A673 (cell line): ENCODE measurements at regions not wholly inside any gene's neighbourhood (a gene's known extent, or its start where the extent isn't known, plus 50 kb on each side); places are given as distances from the start of the nearest gene placed in this dataset.
A peak's percentile ranks its signal among the peaks of the same experiment; 100 is the strongest.
"Not testable (repeated sequence)": the region's sequence is repeated elsewhere in the genome, so short reads cannot be mapped to it uniquely, and the experiment has no call there.

Source experiments
- BruUV-seq: library from RNA; stranded (reverse); fragments of 400-500 nt; replicated peaks from 2 replicates; lab custom pipeline; 2021; lab: Mats Ljungman, UMichigan
- CTCF ChIA-PET: fragments of 300-600 bp; sonication (Branson Sonifier 250); formaldehyde crosslinking; loops from one replicate; lab custom pipeline; 2022; ENCODE audit warnings: antibody characterized with exemption; lab: Charles Lee
- POLR2A ChIA-PET: fragments of 300-600 bp; sonication (Branson Sonifier 250); formaldehyde crosslinking; loops from one replicate; lab custom pipeline; 2022; ENCODE audit warnings: antibody characterized with exemption; ENCODE audit not compliant: low non-redundant PET; lab: Charles Lee
- DNase-seq: peaks from one replicate; pipeline ENCODE4 v3.0.0-alpha.2; 2015; ENCODE audit warnings: low spot score
- H3K27ac ChIP-seq: fragments of 200-600 bp; sonication (generic); 2 replicates; pipeline ENCODE4 v1.5.1; 2016; ENCODE audit warnings: mixed run types, low read depth, mild to moderate bottlenecking, mixed read lengths, antibody characterized with exemption, low read length; ENCODE audit not compliant: poor library complexity, severe bottlenecking
- H3K27me3 ChIP-seq: fragments of 200-600 bp; sonication (generic); replicated peaks from 2 replicates; pipeline ENCODE4 v1.6.1; 2017; ENCODE audit warnings: mixed run types, low read depth, mild to moderate bottlenecking, mixed read lengths, antibody characterized with exemption, low read length; ENCODE audit not compliant: insufficient read depth, poor library complexity
- H3K36me3 ChIP-seq: fragments of 200-600 bp; sonication (generic); 2 replicates; pipeline ENCODE4 v1.6.1; 2016; ENCODE audit warnings: mixed run types, mild to moderate bottlenecking, mixed read lengths, antibody characterized with exemption, low read length; ENCODE audit not compliant: insufficient read depth, poor library complexity, severe bottlenecking
- H3K4me1 ChIP-seq: fragments of 200-600 bp; sonication (generic); 2 replicates; pipeline ENCODE4 v1.6.1; 2017; ENCODE audit warnings: mixed run types, mild to moderate bottlenecking, mixed read lengths, antibody characterized with exemption, low read length; ENCODE audit not compliant: insufficient read depth, poor library complexity, severe bottlenecking
- H3K4me3 ChIP-seq: fragments of 200-600 bp; sonication (generic); 2 replicates; pipeline ENCODE4 v1.5.1; 2016; ENCODE audit warnings: low read depth, mixed run types, mild to moderate bottlenecking, mixed read lengths, low read length; ENCODE audit not compliant: poor library complexity, severe bottlenecking
- H3K9me3 ChIP-seq: fragments of 200-600 bp; sonication (generic); 2 replicates; pipeline ENCODE4 v1.6.1; 2016; ENCODE audit warnings: mixed run types, low read depth, mild to moderate bottlenecking, mixed read lengths, antibody characterized with exemption, low read length; ENCODE audit not compliant: poor library complexity, severe bottlenecking
- CTCF ChIP-seq: fragments of 300-800, 200-600 bp; sonication (generic); conservative IDR thresholded peaks from 2 replicates; pipeline ENCODE4 v1.5.1; 2017; ENCODE audit warnings: low read depth, mild to moderate bottlenecking, antibody characterized with exemption, low read length, moderate library complexity, mixed read lengths
- EZH2 ChIP-seq: fragments of 200-600 bp; sonication (generic); IDR thresholded peaks from 2 replicates; pipeline ENCODE4 v1.6.1; 2017; ENCODE audit warnings: borderline replicate concordance, low read depth, mild to moderate bottlenecking, mixed read lengths, antibody characterized with exemption, low read length; ENCODE audit not compliant: poor library complexity, severe bottlenecking
- intact Hi-C: fragments of 100-400 bp; cut with micrococcal nuclease; formaldehyde crosslinking; loops from one replicate; pipeline ENCODE4 v1.10.0; 2022; ENCODE audit not compliant: unreplicated experiment

- ChIA-PET POLR2A (no interaction called here), CTCF (no interaction called here)
- peak; percentile 82 for DNase-seq
- Histone ChIP-seq H3K4me3 (peak overlapping the region; percentile 29), H3K4me1 (peaks cover 40% of the 10 kb centered on the region), H3K36me3 (no peaks in the 10 kb centered on the region), H3K9me3 (no peaks in the 10 kb centered on the region), H3K27me3 (no peaks in the 10 kb centered on the region), H3K27ac (peak overlapping the region; percentile 79)
- BruUV-seq: no TSS peak
- intact Hi-C loops: no loop called here
- TF ChIP-seq EZH2 (no peak), CTCF (no peak)
Measured at GRCh38 chr15:38130740-38131498, 121.7 kb upstream of the SPRED1 start.

GRCh38 chr15:38134252-38134651 is 118.4 kb upstream of the SPRED1 start:
- no peak overlapping the region for H3K4me3 ChIP-seq
- no TSS peak for BruUV-seq
- intact Hi-C loops: no loop called here
- TF ChIP-seq CTCF (no peak), EZH2 (no peak)
- H3K36me3 ChIP-seq: no peaks in the 10 kb centered on the region
- CTCF ChIA-PET: no interaction called here
- POLR2A ChIA-PET: no interaction called here
- DNase-seq: no peak
- H3K27me3 ChIP-seq: no peaks in the 10 kb centered on the region
- peaks cover 22% of the 10 kb centered on the region for H3K4me1 ChIP-seq
- no peak overlapping the region for H3K27ac ChIP-seq
- H3K9me3 ChIP-seq: no peaks in the 10 kb centered on the region

GRCh38 chr15:38142195-38142594 is 110.4 kb upstream of the SPRED1 start:
- BruUV-seq, H3K27me3 ChIP-seq, CTCF ChIA-PET, DNase-seq, POLR2A ChIA-PET, H3K36me3 ChIP-seq, H3K4me3 ChIP-seq, H3K4me1 ChIP-seq, H3K9me3 ChIP-seq, H3K27ac ChIP-seq, intact Hi-C loops: not testable (repeated sequence)

GRCh38 chr15:38144921-38145320 is 107.7 kb upstream of the SPRED1 start:
- Histone ChIP-seq H3K4me3 (no peak overlapping the region), H3K4me1 (no peaks in the 10 kb centered on the region), H3K27ac (no peak overlapping the region), H3K27me3 (no peaks in the 10 kb centered on the region), H3K9me3 (no peaks in the 10 kb centered on the region), H3K36me3 (no peaks in the 10 kb centered on the region)
- BruUV-seq: no TSS peak
- intact Hi-C loops: no loop called here
- ChIA-PET POLR2A (no interaction called here), CTCF (no interaction called here)
- DNase-seq: no peak
- TF ChIP-seq EZH2 (no peak), CTCF (no peak)
